Upper lobe of left lung (tissue), 4 donors: ENCODE measurements at regions not wholly inside any gene's neighbourhood (a gene's known extent, or its start where the extent isn't known, plus 50 kb on each side); places are given as distances from the start of the nearest gene placed in this dataset.

Experiments used
- CTCF ChIP-seq, 6 experiments: fragments of 450-650 bp in 4 of 6; fragments of 200-600 bp in 2 of 6; sonication (generic) in 2 of 6; IDR thresholded peaks; one replicate each; pipeline ENCODE4 v1.5.1; 2016 to 2019; ENCODE audit warnings: antibody characterized with exemption in 6 of 6
- EP300 ChIP-seq, 4 donors: sonication (generic); formaldehyde crosslinking; IDR thresholded peaks; one replicate each; pipeline ENCODE4 v1.5.1; 2017; ENCODE audit warnings: antibody characterized with exemption in 4 of 4, control low read depth in 2 of 4
- POLR2A ChIP-seq, 4 donors: fragments of 450-650 bp; IDR thresholded peaks; one replicate each; pipeline ENCODE4 v1.5.1; 2016 to 2017; ENCODE audit warnings: antibody characterized with exemption in 4 of 4, mild to moderate bottlenecking in 2 of 4
- POLR2AphosphoS5 ChIP-seq, 2 donors: sonication (generic); formaldehyde crosslinking; IDR thresholded peaks; one replicate each; pipeline ENCODE4 v1.5.1; 2017; ENCODE audit warnings: antibody characterized with exemption in 2 of 2

- TF ChIP-seq CTCF (IDR thresholded peaks at IDR 0.05) (no peak), POLR2A (IDR thresholded peaks at IDR 0.05) (no peak), EP300 (IDR thresholded peaks at IDR 0.05) (no peak), POLR2AphosphoS5 (IDR thresholded peaks at IDR 0.05) (no peak)
These were observed 202.3 kb downstream of the PARM1 start for GRCh38 chr4:75135068-75135825.
